HepG2 (cell line): ENCODE measurements at regions not wholly inside any gene's neighbourhood (a gene's known extent, or its start where the extent isn't known, plus 50 kb on each side); places are given as distances from the start of the nearest gene placed in this dataset.

Source experiments
- ATAC-seq: fragments of 200-7000 bp; cut with Tn5 transposase; 3 replicates; pipeline ENCODE4 v1.9.1; 2020; ENCODE audit warnings: mild to moderate bottlenecking, moderate library complexity
- BruUV-seq: library from RNA; stranded (reverse); fragments of 400-500 nt; replicated peaks from 2 replicates; lab custom pipeline; 2021; lab: Mats Ljungman, UMichigan
- CTCF ChIA-PET: fragments of 300-600 bp; formaldehyde crosslinking; extraction: SDS; loops from one replicate; lab custom pipeline; 2021; ENCODE audit warnings: low total read pairs, inconsistent platforms, low intra/inter-chr PET ratio; lab: Yijun Ruan, JAX
- POLR2A ChIA-PET: fragments of 350-600 bp; sonication (Branson Sonifier 250); formaldehyde crosslinking; loops from one replicate; lab custom pipeline; 2020; ENCODE audit warnings: antibody characterized with exemption, inconsistent platforms; lab: Yijun Ruan, JAX
- DNase-seq: peaks from one replicate; pipeline ENCODE4 v3.0.0-alpha.2; 2015; ENCODE audit warnings: low spot score
- FAIRE-seq: peaks from 3 replicates; lab custom pipeline; 2011; peaks lifted over from hg19 to GRCh38; lab: Jason Lieb, UNC
- H2AFZ ChIP-seq: one replicate; pipeline ENCODE4 v1.6.1; 2011; ENCODE audit warnings: low read length, inconsistent platforms
- H3K27ac ChIP-seq: fragments of 300-600 bp; 3 replicates; pipeline ENCODE4 v1.8.0; 2011; ENCODE audit warnings: mixed run types, mild to moderate bottlenecking, mixed read lengths, low read length, inconsistent platforms; ENCODE audit not compliant: insufficient read depth; ENCODE audit errors: extremely low read length
- H3K27me3 ChIP-seq, 2 experiments: fragments of 200-600 bp in 1 of 2; 2 replicates in 1 of 2; 3 replicates in 1 of 2; pipeline versions ENCODE4 v1.6.0 to v1.8.0; 2011; ENCODE audit warnings: low read length in 2 of 2, mild to moderate bottlenecking in 2 of 2, moderate library complexity in 2 of 2, inconsistent platforms in 1 of 2; ENCODE audit not compliant: insufficient read depth in 2 of 2, control insufficient read depth in 1 of 2
- H3K36me3 ChIP-seq, 2 experiments: fragments of 200-600 bp in 1 of 2; replicated peaks in 1 of 2; 2 replicates in 1 of 2; 3 replicates in 1 of 2; pipeline versions ENCODE4 v1.5.1 to v1.8.0; 2011; ENCODE audit warnings: low read length in 2 of 2, inconsistent platforms in 1 of 2; ENCODE audit not compliant: insufficient read depth in 2 of 2, control insufficient read depth in 1 of 2
- H3K4me1 ChIP-seq: 2 replicates; pipeline ENCODE4 v1.5.1; 2012; ENCODE audit warnings: low read length, inconsistent platforms; ENCODE audit not compliant: insufficient read depth
- H3K4me2 ChIP-seq: 2 replicates; pipeline ENCODE4 v1.6.0; 2011; ENCODE audit warnings: low read depth, low read length, inconsistent platforms
- H3K4me3 ChIP-seq, 3 experiments: fragments of 200-600 bp in 1 of 3; sonication (generic), shearing (Covaris generic) in 1 of 3; replicated peaks in 1 of 3; 2 replicates each; pipeline ENCODE4 v1.5.1; 2011 to 2016; ENCODE audit warnings: low read length in 3 of 3, inconsistent platforms in 2 of 3, low read depth in 2 of 3, mild to moderate bottlenecking in 2 of 3, control low read depth in 1 of 3, mixed read lengths in 1 of 3; ENCODE audit not compliant: insufficient read depth in 1 of 3
- H3K79me2 ChIP-seq: one replicate; pipeline ENCODE4 v1.6.1; 2011; ENCODE audit warnings: low read length, inconsistent platforms; ENCODE audit not compliant: insufficient read depth
- H3K9ac ChIP-seq: 2 replicates; pipeline ENCODE4 v1.6.0; 2011; ENCODE audit warnings: mild to moderate bottlenecking, low read depth, low read length, inconsistent platforms; ENCODE audit not compliant: insufficient read depth
- H3K9me3 ChIP-seq: 2 replicates; pipeline ENCODE4 v1.5.1; 2012; ENCODE audit warnings: mild to moderate bottlenecking, low read length
- H4K20me1 ChIP-seq: 2 replicates; pipeline ENCODE4 v1.6.0; 2011; ENCODE audit warnings: inconsistent platforms, mild to moderate bottlenecking, low read length, moderate library complexity; ENCODE audit not compliant: insufficient read depth
- CEBPG ChIP-seq: IDR thresholded peaks from 2 replicates; pipeline ENCODE4 v1.6.1; 2016
- CENPT ChIP-seq: sonication (generic); formaldehyde crosslinking; IDR thresholded peaks from 2 replicates; pipeline ENCODE4 v1.8.0; 2022; ENCODE audit warnings: low read depth, mild to moderate bottlenecking, moderate library complexity, missing genetic modification reagents
- FOSL2 ChIP-seq: sonication (generic); formaldehyde crosslinking; IDR thresholded peaks from 2 replicates; pipeline ENCODE4 v1.4.0; 2020; ENCODE audit warnings: missing genetic modification reagents
- GATAD1 ChIP-seq: IDR thresholded peaks from 2 replicates; pipeline ENCODE4 v1.6.1; 2016; ENCODE audit warnings: missing genetic modification reagents, missing compliant biosample characterization
- HBP1 ChIP-seq: IDR thresholded peaks from 2 replicates; pipeline ENCODE4 v1.6.1; 2016; ENCODE audit warnings: low read depth, control low read depth
- HES4 ChIP-seq: sonication (generic); formaldehyde crosslinking; IDR thresholded peaks from 2 replicates; pipeline ENCODE4 v1.9.0; 2021; ENCODE audit warnings: mild to moderate bottlenecking, missing genetic modification reagents, borderline replicate concordance
- HNRNPUL1 ChIP-seq: fragments of 200-400 bp; formaldehyde crosslinking; IDR thresholded peaks from 2 replicates; pipeline ENCODE4 v1.6.1; 2017; ENCODE audit warnings: low read depth, mild to moderate bottlenecking, low read length, moderate library complexity
- PAF1 ChIP-seq: IDR thresholded peaks from 2 replicates; pipeline ENCODE4 v1.6.1; 2016; ENCODE audit warnings: missing genetic modification reagents, missing compliant biosample characterization
- RAD21 ChIP-seq: fragments of 450-650 bp; formaldehyde crosslinking; IDR thresholded peaks from 2 replicates; pipeline ENCODE4 v1.5.0; 2020; ENCODE audit warnings: mild to moderate bottlenecking
- SOX6 ChIP-seq, 2 experiments: fragments of 450-650 bp in 1 of 2; sonication (generic) in 1 of 2; formaldehyde crosslinking in 1 of 2; IDR thresholded peaks; 2 replicates each; pipeline versions ENCODE4 v1.4.0 to v1.6.1; 2017 to 2020; ENCODE audit warnings: antibody characterized with exemption in 1 of 2, mild to moderate bottlenecking in 1 of 2, missing genetic modification reagents in 1 of 2
- TAF15 ChIP-seq: fragments of 200-400 bp; formaldehyde crosslinking; IDR thresholded peaks from one replicate; pipeline ENCODE4 v1.6.1; 2018; ENCODE audit warnings: mild to moderate bottlenecking, low read depth, low read length; ENCODE audit not compliant: poor library complexity, severe bottlenecking
- THYN1 ChIP-seq: sonication (generic); formaldehyde crosslinking; IDR thresholded peaks from 2 replicates; pipeline ENCODE4 v1.8.1; 2023; ENCODE audit warnings: low read depth, mild to moderate bottlenecking, moderate library complexity, missing genetic modification reagents, borderline replicate concordance
- ZFP62 ChIP-seq: sonication (generic); formaldehyde crosslinking; IDR thresholded peaks from 2 replicates; pipeline ENCODE4 v1.4.0; 2020; ENCODE audit warnings: missing genetic modification reagents
- ZFX ChIP-seq: sonication (generic); formaldehyde crosslinking; IDR thresholded peaks from 2 replicates; pipeline ENCODE4 v1.4.0; 2020; ENCODE audit warnings: mild to moderate bottlenecking, low read depth, missing genetic modification reagents, moderate library complexity
- ZNF17 ChIP-seq: sonication (generic); formaldehyde crosslinking; IDR thresholded peaks from 2 replicates; pipeline ENCODE4 v1.5.0; 2020; ENCODE audit warnings: mild to moderate bottlenecking, missing genetic modification reagents
- ZNF615 ChIP-seq: sonication (generic); formaldehyde crosslinking; IDR thresholded peaks from 2 replicates; pipeline ENCODE4 v1.5.0; 2020; ENCODE audit warnings: mild to moderate bottlenecking, missing genetic modification reagents, borderline replicate concordance
- in situ Hi-C: cut with HindIII; loops from 2 replicates; pipeline ENCODE4 v1.10.0; 2017; ENCODE audit warnings: low pct_unique_long_range_greater_than_20kb; ENCODE audit not compliant: extremely low pct_ligation_motif_present
- intact Hi-C: fragments of 100-400 bp; cut with micrococcal nuclease; formaldehyde crosslinking; loops from one replicate; pipeline ENCODE4 v1.10.0; 2022; ENCODE audit not compliant: unreplicated experiment
- TF ChIP-seq, protein P1 (sequence below): sonication (generic); formaldehyde crosslinking; IDR thresholded peaks from 2 replicates; pipeline ENCODE4 v1.4.0; 2020; ENCODE audit warnings: missing genetic modification reagents, mild to moderate bottlenecking, borderline replicate concordance

DNA sequence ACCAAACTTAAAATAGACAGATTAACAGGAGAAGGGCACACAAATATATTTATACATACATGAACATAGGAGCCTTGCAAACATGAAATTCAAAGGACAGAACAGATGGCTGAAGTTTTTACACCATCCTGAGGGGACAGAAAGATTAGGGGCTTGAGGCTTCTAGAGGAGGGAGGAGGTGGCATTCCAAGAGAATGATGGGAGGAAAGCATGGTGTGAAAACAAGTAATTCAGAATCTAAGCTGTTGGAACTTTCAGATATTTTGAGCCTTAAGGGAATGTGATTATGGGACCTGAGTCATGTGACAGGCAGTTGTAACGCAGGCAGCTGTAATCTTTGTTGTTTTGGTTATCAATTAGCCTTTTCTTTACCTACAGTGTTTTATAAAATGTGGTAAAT lies 225.2 kb upstream of the SPOPL start (continued):
- TF ChIP-seq ZNF17 (no peak), CEBPG (CRISPR knock-in tag) (no peak), RAD21 (CRISPR knock-in tag) (no peak)
- TF ChIP-seq, protein P1, sequence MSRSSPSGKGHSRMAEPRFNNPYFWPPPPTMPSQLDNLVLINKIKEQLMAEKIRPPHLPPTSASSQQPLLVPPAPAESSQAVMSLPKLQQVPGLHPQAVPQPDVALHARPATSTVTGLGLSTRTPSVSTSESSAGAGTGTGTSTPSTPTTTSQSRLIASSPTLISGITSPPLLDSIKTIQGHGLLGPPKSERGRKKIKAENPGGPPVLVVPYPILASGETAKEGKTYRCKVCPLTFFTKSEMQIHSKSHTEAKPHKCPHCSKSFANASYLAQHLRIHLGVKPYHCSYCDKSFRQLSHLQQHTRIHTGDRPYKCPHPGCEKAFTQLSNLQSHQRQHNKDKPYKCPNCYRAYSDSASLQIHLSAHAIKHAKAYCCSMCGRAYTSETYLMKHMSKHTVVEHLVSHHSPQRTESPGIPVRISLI: no peak

DNA sequence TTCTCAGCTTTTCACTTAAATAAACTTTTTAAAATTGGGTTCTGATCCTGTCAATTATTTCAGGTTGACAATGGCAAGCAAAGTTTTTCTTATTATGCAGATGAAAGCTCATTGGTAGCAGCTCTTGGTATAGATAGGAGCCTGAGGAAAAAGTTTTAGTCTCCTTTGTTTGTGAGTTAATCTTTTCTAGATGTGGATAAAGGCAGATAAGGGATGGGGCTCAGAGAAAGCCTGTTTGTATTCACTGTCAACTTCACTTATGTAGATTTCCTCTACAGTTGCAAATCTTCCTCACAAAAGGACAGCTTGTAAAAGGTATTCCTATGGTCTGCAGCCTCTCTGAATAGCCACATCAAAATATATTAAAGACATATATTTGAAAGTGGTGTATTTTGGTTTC lies 224.5 kb upstream of the SPOPL start:
- FAIRE-seq (no peak), ATAC-seq (peak; percentile 47), DNase-seq (peak; percentile 55)
- intact Hi-C loops (loop anchor here (5.0 to 10.0 kb wide), 4 partner anchors 95 to 550 kb away; partner anchors contain the start of gene SPOPL), in situ Hi-C loops (no loop called here)
- CTCF ChIA-PET: no interaction called here
- H3K9me3 ChIP-seq: no peaks in the 10 kb centered on the region
- no peaks in the 10 kb centered on the region for H3K36me3 ChIP-seq
- H3K4me2 ChIP-seq: peak overlapping the region; percentile 77
- H3K27me3 ChIP-seq: no peaks in the 10 kb centered on the region
- BruUV-seq: no TSS peak
- peak overlapping the region in 1 of 3 experiments; percentile 2; a peak in 2 of 6 replicates for H3K4me3 ChIP-seq
- no peaks in the 10 kb centered on the region for H3K79me2 ChIP-seq
- H3K9ac ChIP-seq: no peak overlapping the region; the same call in 1 of the 2 replicates
- H3K4me1 ChIP-seq: peaks cover 82% of the 10 kb centered on the region
- POLR2A ChIA-PET: interaction anchor here (0.9 to 1.1 kb wide), 2 partner anchors 166 to 313 kb away, joined by 4 to 5 read pairs; partner anchors contain the start of gene HNMT
- H4K20me1 ChIP-seq: no peaks in the 10 kb centered on the region
- H3K27ac ChIP-seq: peak overlapping the region; percentile 53
- H2AFZ ChIP-seq: no peak overlapping the region
- TF ChIP-seq GATAD1 (no peak), ZNF615 (no peak), TAF15 (no peak), HES4 (no peak), ZFX (CRISPR knock-in tag) (no peak), HBP1 (CRISPR knock-in tag) (no peak), SOX6 (IDR thresholded peaks at IDR 0.05) (no peak), SOX6 (CRISPR knock-in tag; IDR thresholded peaks at IDR 0.05) (peak; percentile 50; the same call in 1 of the 2 replicates), HNRNPUL1 (peak; percentile 23; the same call in 1 of the 2 replicates), ZFP62 (CRISPR knock-in tag) (no peak), THYN1 (CRISPR knock-in tag) (no peak), PAF1 (CRISPR knock-in tag) (no peak), FOSL2 (CRISPR knock-in tag) (no peak), CENPT (CRISPR knock-in tag) (no peak)
